ENCODE measurements at regions not wholly inside any gene's neighbourhood (a gene's known extent, or its start where the extent isn't known, plus 50 kb on each side); places are given as distances from the start of the nearest gene placed in this dataset.
A peak's percentile ranks its signal among the peaks of the same experiment; 100 is the strongest.

- no peak for DNase-seq
Measured at GRCh38 chr5:135085936-135086725, 52.1 kb upstream of the PITX1 start.

- peak; percentile 69 for DNase-seq
Measured at GRCh38 chr5:135085133-135085935, 51.3 kb upstream of the PITX1 start.
